C1 segment of cervical spinal cord (tissue), 14 donors: ENCODE measurements at regions not wholly inside any gene's neighbourhood (a gene's known extent, or its start where the extent isn't known, plus 50 kb on each side); places are given as distances from the start of the nearest gene placed in this dataset.
A peak's percentile ranks its signal among the peaks of the same experiment; 100 is the strongest.

Experiments
- DNase-seq, 14 donors: peaks; one replicate each; lab custom pipeline; 2025; lab: John Stamatoyannopoulos, UW

GRCh38 chr6:164478426-164478825 is 831.0 kb downstream of the C6orf118 start:
- no peak for DNase-seq

- DNase-seq: no peak
Observed at GRCh38 chr6:164477790-164478189, 831.6 kb downstream of the C6orf118 start.

GRCh38 chr6:164477101-164477500 is 832.3 kb downstream of the C6orf118 start:
- no peak for DNase-seq

GRCh38 chr6:164469276-164469949 is 840.0 kb downstream of the C6orf118 start:
- no peak for DNase-seq

GRCh38 chr6:164455835-164456234 is 853.6 kb downstream of the C6orf118 start:
- DNase-seq: no peak

- no peak for DNase-seq
Observed at GRCh38 chr6:164453835-164454234, 855.6 kb downstream of the C6orf118 start.

GRCh38 chr6:164442572-164442971 is 866.8 kb downstream of the C6orf118 start:
- no peak for DNase-seq

- no peak for DNase-seq
Observed at GRCh38 chr6:164439331-164439730, 870.1 kb downstream of the C6orf118 start.

GRCh38 chr6:164436976-164437375 is 872.4 kb downstream of the C6orf118 start:
- no peak for DNase-seq

GRCh38 chr6:164427728-164428402 is 881.5 kb downstream of the C6orf118 start:
- DNase-seq: no peak

GRCh38 chr6:164424489-164424888 is 884.9 kb downstream of the C6orf118 start:
- DNase-seq: no peak

GRCh38 chr6:164419099-164419498 is 890.3 kb downstream of the C6orf118 start:
- no peak for DNase-seq

- DNase-seq: no peak
Observed at GRCh38 chr6:164418262-164418588, 891.2 kb downstream of the C6orf118 start.

- DNase-seq: peak in 1 of 14 donors; percentile 9
Observed at GRCh38 chr6:164417537-164418261, 891.7 kb downstream of the C6orf118 start.

GRCh38 chr6:164415832-164416563 is 893.4 kb downstream of the C6orf118 start:
- DNase-seq: no peak

- no peak for DNase-seq
Observed at GRCh38 chr6:164414695-164415094, 894.7 kb downstream of the C6orf118 start.

GRCh38 chr6:164412566-164412965 is 896.8 kb downstream of the C6orf118 start:
- no peak for DNase-seq

GRCh38 chr6:164410017-164410416 is 899.4 kb downstream of the C6orf118 start:
- DNase-seq: no peak

- no peak for DNase-seq
Observed at GRCh38 chr6:164409309-164410009, 899.9 kb downstream of the C6orf118 start.

GRCh38 chr6:164408868-164409267 is 900.5 kb downstream of the C6orf118 start:
- DNase-seq: no peak

GRCh38 chr6:164404812-164405488 is 904.5 kb downstream of the C6orf118 start:
- DNase-seq: no peak
